GM18505 (cell line): ENCODE measurements at regions not wholly inside any gene's neighbourhood (a gene's known extent, or its start where the extent isn't known, plus 50 kb on each side); places are given as distances from the start of the nearest gene placed in this dataset.

Experiments
- ATAC-seq: cut with Tn5 transposase; IDR thresholded peaks from one replicate; pipeline ENCODE4 v1.9.1; 2021; ENCODE audit not compliant: unreplicated experiment
- POLR2A ChIP-seq: IDR thresholded peaks from 4 replicates; pipeline ENCODE4 v1.6.1; 2011; ENCODE audit warnings: borderline replicate concordance; ENCODE audit not compliant: insufficient read depth, insufficient read length; ENCODE audit errors: extremely low read depth

DNA sequence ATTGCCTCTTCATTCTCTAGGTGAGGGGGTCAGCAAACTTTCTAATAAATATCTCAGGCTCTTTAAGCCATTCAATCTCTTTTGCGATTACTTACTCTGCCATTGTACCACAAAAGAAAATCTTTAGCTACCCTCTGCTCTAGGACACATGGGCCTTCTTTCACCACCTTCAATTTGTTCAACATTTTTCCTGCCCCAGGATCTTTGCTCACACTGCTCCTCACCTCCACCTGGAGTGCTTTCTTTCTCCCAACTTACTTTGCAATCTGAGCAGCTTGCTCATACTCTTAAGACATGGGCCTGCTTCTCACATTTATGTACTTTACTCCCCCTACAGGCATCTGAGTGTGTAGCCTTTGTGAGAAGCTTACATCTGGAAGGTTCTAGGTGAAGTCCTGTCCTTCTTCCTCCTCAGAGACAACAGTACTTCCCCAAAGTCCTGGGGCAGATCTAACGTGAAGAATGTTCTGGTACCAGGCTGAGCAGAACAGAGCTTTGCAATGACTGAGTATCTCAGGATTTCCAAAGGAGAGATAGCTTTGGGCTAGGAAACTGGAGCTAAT lies 55.0 kb upstream of the PRDM5 start:
- no peak for TF ChIP-seq POLR2A
- peak; percentile 83 for ATAC-seq

DNA sequence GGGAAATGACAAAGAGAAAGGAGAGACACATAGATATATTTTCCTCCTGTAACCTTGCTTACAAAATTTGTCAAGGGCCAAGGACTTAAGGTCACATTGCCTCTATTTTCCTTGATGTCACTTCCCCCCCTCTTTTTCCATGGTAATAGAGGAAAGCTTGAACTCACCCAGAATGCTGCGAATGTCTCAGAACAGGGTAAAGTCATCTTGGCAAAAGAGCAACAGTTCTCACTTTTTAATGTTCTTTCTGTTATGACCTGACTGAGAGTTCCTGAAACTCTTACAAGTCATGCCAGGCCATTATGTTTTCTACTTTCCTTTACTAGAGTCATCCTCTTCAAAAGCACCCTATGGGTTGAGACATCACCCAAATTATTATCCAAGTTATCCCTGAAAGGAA lies 50.7 kb upstream of the PRDM5 start:
- TF ChIP-seq POLR2A, result no peak
- ATAC-seq, result no peak
